ENCODE measurements at regions not wholly inside any gene's neighbourhood (a gene's known extent, or its start where the extent isn't known, plus 50 kb on each side); places are given as distances from the start of the nearest gene placed in this dataset.
A peak's percentile ranks its signal among the peaks of the same experiment; 100 is the strongest.

GRCh38 chr13:78777396-78777795 lies 118.4 kb upstream of the OBI1 start:
- no peak for DNase-seq

- no peak for DNase-seq
These were observed 114.0 kb upstream of the OBI1 start for GRCh38 chr13:78772933-78773332.

DNA sequence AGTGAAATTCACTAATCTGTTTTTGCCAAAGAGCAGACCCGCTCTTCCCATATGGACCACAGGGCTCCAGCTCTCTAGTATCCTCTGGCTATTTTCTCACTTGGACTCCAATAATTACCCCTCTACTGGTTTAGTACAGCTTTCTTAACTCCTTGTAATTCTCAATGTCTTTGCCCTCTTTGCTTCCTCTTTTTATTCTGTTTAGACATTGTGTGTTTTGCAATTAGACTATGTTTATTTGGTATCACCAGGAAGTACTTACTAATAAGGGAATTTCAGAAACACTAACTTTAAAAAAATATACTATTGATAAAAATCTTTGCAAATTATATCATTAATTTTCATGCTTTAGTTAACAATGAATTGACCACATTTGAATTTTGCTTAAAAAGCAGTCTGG lies 111.6 kb upstream of the OBI1 start:
- DNase-seq = no peak

DNA sequence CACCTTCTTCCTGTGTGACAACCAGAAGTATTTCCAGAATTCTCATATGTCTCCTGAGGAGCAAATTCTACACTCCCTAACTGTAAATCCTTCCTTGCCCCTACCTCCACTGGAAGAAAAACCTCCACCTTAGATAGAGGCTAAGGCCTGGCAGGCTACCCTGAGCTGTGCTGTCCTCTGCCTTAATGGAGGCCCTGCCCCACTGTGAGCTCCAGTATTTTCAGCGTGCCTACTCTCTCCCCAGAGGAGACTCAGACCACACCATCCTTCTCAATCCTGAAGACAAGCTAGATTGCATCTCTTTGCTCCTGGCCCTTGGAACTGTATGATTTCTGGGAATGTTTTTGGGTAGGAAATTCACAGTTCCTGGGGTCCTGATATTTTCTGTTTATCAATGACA lies 110.0 kb upstream of the OBI1 start:
- DNase-seq = no peak

- no peak for DNase-seq
These were observed 105.7 kb upstream of the OBI1 start for GRCh38 chr13:78764665-78765064.

DNA sequence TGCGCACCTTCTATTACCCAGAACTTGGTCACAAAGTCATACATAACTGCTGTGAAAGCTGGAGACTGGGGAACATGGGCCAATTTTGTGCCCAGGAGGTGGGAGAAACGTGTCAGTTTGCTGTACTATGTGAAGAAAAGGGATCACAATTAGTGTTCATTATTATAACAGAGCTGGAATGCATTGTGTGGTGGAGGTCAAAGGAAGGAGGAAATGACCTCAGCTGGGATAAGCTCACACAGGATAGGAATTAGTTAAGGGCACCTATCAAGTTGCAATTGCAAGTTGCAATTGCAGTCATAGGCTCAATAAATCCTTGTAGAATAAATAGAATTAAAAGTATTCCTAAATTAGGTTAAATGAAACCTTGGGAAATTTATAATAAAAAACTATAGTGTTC lies 103.9 kb upstream of the OBI1 start:
- no peak for DNase-seq

GRCh38 chr13:78759704-78760103 lies 100.7 kb upstream of the OBI1 start:
- DNase-seq = no peak

- DNase-seq = no peak
These were observed 99.6 kb upstream of the OBI1 start for GRCh38 chr13:78758549-78758948.

GRCh38 chr13:78753435-78753834 lies 94.5 kb upstream of the OBI1 start:
- DNase-seq = no peak

GRCh38 chr13:78750735-78751134 lies 91.8 kb upstream of the OBI1 start:
- DNase-seq = no peak

DNA sequence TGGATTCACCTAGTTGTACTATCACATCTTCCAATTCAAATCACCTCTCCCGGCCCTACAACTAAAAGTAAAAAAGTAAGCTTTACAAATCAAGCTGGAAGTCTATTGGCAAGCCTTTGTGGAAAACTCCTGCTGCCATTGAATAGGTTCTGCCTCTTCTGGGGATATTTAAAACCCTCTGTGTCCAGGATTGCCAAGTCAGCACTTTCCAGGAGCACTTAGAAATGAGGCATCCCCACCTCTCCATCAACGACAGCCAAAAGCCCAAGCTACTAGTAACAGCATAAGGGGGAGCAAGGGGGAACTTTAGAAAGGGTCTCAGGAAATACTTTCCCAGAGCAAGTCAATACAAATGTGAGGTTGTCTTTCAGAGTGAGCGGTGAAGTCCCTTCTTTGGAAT lies 85.0 kb upstream of the OBI1 start:
- no peak for DNase-seq

GRCh38 chr13:78742659-78743058 lies 83.7 kb upstream of the OBI1 start:
- DNase-seq = no peak

DNA sequence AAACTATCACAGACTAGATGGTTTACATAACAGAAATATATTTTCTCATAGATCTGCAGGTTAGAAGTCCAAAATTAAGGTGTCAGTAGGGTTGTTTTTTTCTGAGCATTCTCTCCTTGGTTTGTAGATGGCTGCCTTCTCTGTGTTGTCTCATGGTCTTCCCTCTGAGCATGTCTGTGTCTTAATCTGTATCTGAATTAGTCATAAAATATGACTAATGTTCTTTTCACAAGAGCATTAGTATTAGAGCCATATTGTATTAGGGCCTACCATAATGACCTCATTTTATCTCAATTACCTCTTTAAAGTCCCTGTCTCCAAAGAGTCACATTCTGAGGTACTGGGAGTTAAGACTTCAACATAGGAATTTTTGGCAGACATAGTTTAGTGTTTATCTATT lies 77.2 kb upstream of the OBI1 start:
- no peak for DNase-seq

DNA sequence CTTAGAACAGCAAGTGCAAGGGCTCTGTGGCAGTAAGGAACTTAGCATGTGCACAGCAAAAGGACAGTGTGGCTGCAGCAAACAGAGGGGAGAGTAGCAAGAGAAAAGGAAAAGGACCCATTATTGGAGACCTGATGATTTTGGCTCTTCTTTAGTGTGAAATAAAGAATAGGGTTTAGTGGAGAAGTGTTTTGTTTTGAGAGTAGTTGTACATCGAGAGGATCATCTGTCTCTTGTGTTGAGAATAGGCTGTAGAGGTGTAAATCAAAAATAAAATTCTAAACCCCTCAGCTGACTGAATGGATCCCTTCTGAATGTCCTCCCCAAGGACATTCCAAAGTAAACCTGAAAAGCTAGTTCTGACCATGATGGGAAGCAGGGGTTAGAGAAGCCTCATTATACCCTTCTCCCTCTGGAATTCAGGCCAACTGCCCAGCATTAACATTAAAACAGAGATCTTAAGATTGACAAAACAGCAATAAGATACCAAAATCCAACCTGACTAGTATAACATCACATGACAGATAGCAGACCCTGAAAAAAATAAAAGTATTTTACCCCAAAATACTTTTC lies 73.6 kb upstream of the OBI1 start:
- no peak for DNase-seq

- DNase-seq = peak; percentile 9
These were observed 63.7 kb upstream of the OBI1 start for GRCh38 chr13:78722700-78723099.

GRCh38 chr13:78719367-78719766 lies 60.4 kb upstream of the OBI1 start:
- no peak for DNase-seq

- no peak for DNase-seq
These were observed 55.8 kb upstream of the OBI1 start for GRCh38 chr13:78714717-78715116.

GRCh38 chr13:78712831-78713230 lies 53.9 kb upstream of the OBI1 start:
- DNase-seq = no peak

DNA sequence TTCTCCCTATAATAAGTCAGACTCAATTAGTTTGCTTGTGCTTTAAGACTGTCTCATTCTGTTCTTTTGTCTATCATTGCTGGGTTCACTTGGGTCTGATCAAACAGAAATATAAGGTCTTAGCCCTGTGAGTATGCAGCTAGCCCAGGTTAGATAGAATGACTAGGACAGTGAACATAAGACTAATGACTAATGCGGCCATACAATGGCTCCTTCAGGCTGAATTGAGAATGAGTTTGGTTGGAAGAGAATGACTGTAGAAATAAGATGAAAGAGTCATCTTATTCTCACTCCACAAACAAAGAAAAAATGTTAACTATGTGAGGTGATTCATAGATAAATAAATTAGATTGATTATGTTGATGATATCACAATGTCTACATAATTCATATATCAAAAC lies 50.1 kb upstream of the OBI1 start:
- DNase-seq = no peak
